ENCODE measurements at regions not wholly inside any gene's neighbourhood (a gene's known extent, or its start where the extent isn't known, plus 50 kb on each side); places are given as distances from the start of the nearest gene placed in this dataset.

DNA sequence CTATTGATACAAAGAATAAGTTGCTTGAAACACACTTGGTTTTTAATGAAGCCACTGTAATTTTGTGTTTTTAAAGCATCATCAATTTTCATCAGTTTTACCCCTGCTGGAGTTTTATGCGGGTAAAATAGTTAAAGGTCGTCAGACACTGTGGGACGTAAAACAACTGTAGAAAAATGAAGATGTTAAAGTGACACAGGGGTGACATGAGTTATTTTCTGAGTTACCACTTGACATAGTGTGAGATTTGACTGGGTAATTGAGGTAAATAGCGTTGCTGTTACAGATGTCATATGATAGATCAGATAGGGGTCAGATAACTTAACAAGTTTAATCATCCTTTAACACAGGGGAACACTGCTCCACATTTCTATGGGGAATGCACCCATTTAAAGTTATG is 297.6 kb downstream of the CHL1 start:
- Mint-ChIP-seq H3K4me1 (ENCODE audit: low read depth, unreplicated experiment) (no peaks in the 10 kb centered on the region), H3K27me3 (ENCODE audit: unreplicated experiment) (no peaks in the 10 kb centered on the region), H3K36me3 (ENCODE audit: unreplicated experiment) (no peaks in the 10 kb centered on the region), H3K4me3 (ENCODE audit: unreplicated experiment) (no peak overlapping the region), H3K27ac (ENCODE audit: unreplicated experiment) (no peak overlapping the region), H3K9me3 (ENCODE audit: unreplicated experiment) (no peaks in the 10 kb centered on the region)
- no peak for DNase-seq
- TF ChIP-seq, protein P1, sequence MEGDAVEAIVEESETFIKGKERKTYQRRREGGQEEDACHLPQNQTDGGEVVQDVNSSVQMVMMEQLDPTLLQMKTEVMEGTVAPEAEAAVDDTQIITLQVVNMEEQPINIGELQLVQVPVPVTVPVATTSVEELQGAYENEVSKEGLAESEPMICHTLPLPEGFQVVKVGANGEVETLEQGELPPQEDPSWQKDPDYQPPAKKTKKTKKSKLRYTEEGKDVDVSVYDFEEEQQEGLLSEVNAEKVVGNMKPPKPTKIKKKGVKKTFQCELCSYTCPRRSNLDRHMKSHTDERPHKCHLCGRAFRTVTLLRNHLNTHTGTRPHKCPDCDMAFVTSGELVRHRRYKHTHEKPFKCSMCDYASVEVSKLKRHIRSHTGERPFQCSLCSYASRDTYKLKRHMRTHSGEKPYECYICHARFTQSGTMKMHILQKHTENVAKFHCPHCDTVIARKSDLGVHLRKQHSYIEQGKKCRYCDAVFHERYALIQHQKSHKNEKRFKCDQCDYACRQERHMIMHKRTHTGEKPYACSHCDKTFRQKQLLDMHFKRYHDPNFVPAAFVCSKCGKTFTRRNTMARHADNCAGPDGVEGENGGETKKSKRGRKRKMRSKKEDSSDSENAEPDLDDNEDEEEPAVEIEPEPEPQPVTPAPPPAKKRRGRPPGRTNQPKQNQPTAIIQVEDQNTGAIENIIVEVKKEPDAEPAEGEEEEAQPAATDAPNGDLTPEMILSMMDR (IDR thresholded peaks at IDR 0.05; ENCODE audit: partially characterized antibody, unreplicated experiment) = no peak

- H3K27ac Mint-ChIP-seq (ENCODE audit: unreplicated experiment) = no peak overlapping the region
- DNase-seq = no peak
- no peaks in the 10 kb centered on the region for H3K36me3 Mint-ChIP-seq (ENCODE audit: unreplicated experiment)
- H3K27me3 Mint-ChIP-seq (ENCODE audit: unreplicated experiment) = peaks cover 2% of the 10 kb centered on the region
- H3K4me3 Mint-ChIP-seq (ENCODE audit: unreplicated experiment) = no peak overlapping the region
- no peaks in the 10 kb centered on the region for H3K4me1 Mint-ChIP-seq (ENCODE audit: low read depth, unreplicated experiment)
- H3K9me3 Mint-ChIP-seq (ENCODE audit: unreplicated experiment) = no peaks in the 10 kb centered on the region
- TF ChIP-seq, protein P1 (IDR thresholded peaks at IDR 0.05; ENCODE audit: partially characterized antibody, unreplicated experiment) = no peak
Measured at GRCh38 chr3:498487-498886, 301.9 kb downstream of the CHL1 start.

- TF ChIP-seq, protein P1 (IDR thresholded peaks at IDR 0.05; ENCODE audit: partially characterized antibody, unreplicated experiment) = no peak
- no peak overlapping the region for H3K27ac Mint-ChIP-seq (ENCODE audit: unreplicated experiment)
- no peaks in the 10 kb centered on the region for H3K36me3 Mint-ChIP-seq (ENCODE audit: unreplicated experiment)
- H3K4me1 Mint-ChIP-seq (ENCODE audit: low read depth, unreplicated experiment) = no peaks in the 10 kb centered on the region
- H3K27me3 Mint-ChIP-seq (ENCODE audit: unreplicated experiment) = peaks cover 2% of the 10 kb centered on the region
- no peaks in the 10 kb centered on the region for H3K9me3 Mint-ChIP-seq (ENCODE audit: unreplicated experiment)
- no peak overlapping the region for H3K4me3 Mint-ChIP-seq (ENCODE audit: unreplicated experiment)
- no peak for DNase-seq
Measured at GRCh38 chr3:499001-499761, 302.6 kb downstream of the CHL1 start.

DNA sequence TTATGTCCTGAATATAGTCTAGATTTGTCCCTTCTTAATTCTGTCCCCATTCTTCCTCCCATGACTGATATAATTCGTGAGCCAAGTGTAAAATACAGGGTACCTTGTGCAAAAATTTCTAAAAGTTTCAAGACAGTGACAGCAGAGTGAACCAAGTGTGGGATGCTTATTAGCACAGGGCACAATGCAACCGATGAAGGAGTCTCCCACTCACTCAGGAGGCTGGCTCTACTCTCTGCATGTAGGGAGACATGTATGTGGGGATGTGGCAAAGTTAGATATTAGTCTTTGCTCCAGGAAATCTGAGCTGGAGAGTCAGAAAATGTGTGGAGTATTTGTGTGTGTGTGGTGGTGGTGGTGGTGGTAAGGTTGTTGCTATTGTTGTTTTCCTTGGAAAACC is 305.9 kb downstream of the CHL1 start:
- H3K27me3 Mint-ChIP-seq (ENCODE audit: unreplicated experiment) = peaks cover 2% of the 10 kb centered on the region
- H3K27ac Mint-ChIP-seq (ENCODE audit: unreplicated experiment) = no peak overlapping the region
- H3K4me1 Mint-ChIP-seq (ENCODE audit: low read depth, unreplicated experiment) = no peaks in the 10 kb centered on the region
- DNase-seq = no peak
- H3K9me3 Mint-ChIP-seq (ENCODE audit: unreplicated experiment) = no peaks in the 10 kb centered on the region
- no peaks in the 10 kb centered on the region for H3K36me3 Mint-ChIP-seq (ENCODE audit: unreplicated experiment)
- no peak overlapping the region for H3K4me3 Mint-ChIP-seq (ENCODE audit: unreplicated experiment)
- TF ChIP-seq, protein P1 (IDR thresholded peaks at IDR 0.05; ENCODE audit: partially characterized antibody, unreplicated experiment) = no peak

DNA sequence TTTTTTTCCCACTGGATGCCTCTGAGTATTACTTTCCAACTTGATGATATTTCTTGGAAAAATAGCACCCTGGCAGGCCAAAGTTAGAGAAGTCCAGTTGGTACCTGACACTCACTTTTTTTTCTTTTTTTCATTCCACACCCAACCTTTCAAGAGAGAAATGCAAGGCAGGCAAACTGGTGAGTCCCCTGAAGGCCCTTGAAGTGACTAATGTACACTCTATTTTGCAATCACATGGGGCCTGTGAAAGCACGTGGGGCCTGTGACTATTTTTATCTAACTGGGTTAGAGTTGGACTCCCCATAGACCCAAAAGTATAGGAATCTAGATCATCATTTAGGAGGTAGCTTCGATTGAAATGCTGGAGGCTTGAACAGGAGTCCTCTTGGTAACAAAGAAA is 316.7 kb downstream of the CHL1 start:
- H3K27ac Mint-ChIP-seq (ENCODE audit: unreplicated experiment) = no peak overlapping the region
- DNase-seq = no peak
- H3K4me1 Mint-ChIP-seq (ENCODE audit: low read depth, unreplicated experiment) = no peaks in the 10 kb centered on the region
- no peaks in the 10 kb centered on the region for H3K27me3 Mint-ChIP-seq (ENCODE audit: unreplicated experiment)
- peaks cover 1% of the 10 kb centered on the region for H3K9me3 Mint-ChIP-seq (ENCODE audit: unreplicated experiment)
- TF ChIP-seq, protein P1 (IDR thresholded peaks at IDR 0.05; ENCODE audit: partially characterized antibody, unreplicated experiment) = no peak
- H3K4me3 Mint-ChIP-seq (ENCODE audit: unreplicated experiment) = no peak overlapping the region
- no peaks in the 10 kb centered on the region for H3K36me3 Mint-ChIP-seq (ENCODE audit: unreplicated experiment)

Measured in glutamatergic neuron (in vitro differentiated cells).